Fibroblast of skin of right biceps (primary cell): ENCODE measurements at regions not wholly inside any gene's neighbourhood (a gene's known extent, or its start where the extent isn't known, plus 50 kb on each side); places are given as distances from the start of the nearest gene placed in this dataset.

Source experiments
- DNase-seq: peaks from one replicate; pipeline ENCODE4 v3.0.0-alpha.2; 2013

GRCh38 chr18:45231617-45232016, 383.7 kb upstream of the SLC14A2 start:
- DNase-seq = peak; percentile 81

GRCh38 chr18:45232061-45232460, 383.2 kb upstream of the SLC14A2 start:
- DNase-seq = no peak

- DNase-seq = no peak
Measured at GRCh38 chr18:45236676-45237075, 378.6 kb upstream of the SLC14A2 start.

GRCh38 chr18:45237343-45238098, 377.8 kb upstream of the SLC14A2 start:
- DNase-seq = no peak

- no peak for DNase-seq
Measured at GRCh38 chr18:45241271-45241670, 374.0 kb upstream of the SLC14A2 start.

- DNase-seq = no peak
Measured at GRCh38 chr18:45241982-45242565, 373.2 kb upstream of the SLC14A2 start.

- DNase-seq = peak; percentile 42
Measured at GRCh38 chr18:45243340-45244110, 371.8 kb upstream of the SLC14A2 start.

GRCh38 chr18:45245091-45245511, 370.2 kb upstream of the SLC14A2 start:
- peak; percentile 79 for DNase-seq

GRCh38 chr18:45248240-45248903, 366.9 kb upstream of the SLC14A2 start:
- DNase-seq = peak; percentile 93

GRCh38 chr18:45249246-45249661, 366.0 kb upstream of the SLC14A2 start:
- DNase-seq = peak; percentile 55

GRCh38 chr18:45250479-45250878, 364.8 kb upstream of the SLC14A2 start:
- DNase-seq = no peak

- DNase-seq = peak; percentile 32
Measured at GRCh38 chr18:45251236-45251635, 364.0 kb upstream of the SLC14A2 start.

- no peak for DNase-seq
Measured at GRCh38 chr18:45252474-45252873, 362.8 kb upstream of the SLC14A2 start.

- no peak for DNase-seq
Measured at GRCh38 chr18:45253056-45253565, 362.2 kb upstream of the SLC14A2 start.

GRCh38 chr18:45253973-45254708, 361.1 kb upstream of the SLC14A2 start:
- DNase-seq = no peak

GRCh38 chr18:45254709-45255082, 360.6 kb upstream of the SLC14A2 start:
- DNase-seq = no peak

GRCh38 chr18:45255197-45255890, 359.9 kb upstream of the SLC14A2 start:
- DNase-seq = peak; percentile 95

- no peak for DNase-seq
Measured at GRCh38 chr18:45260125-45260524, 355.2 kb upstream of the SLC14A2 start.

- DNase-seq = no peak
Measured at GRCh38 chr18:45266023-45266422, 349.3 kb upstream of the SLC14A2 start.

- no peak for DNase-seq
Measured at GRCh38 chr18:45267622-45268021, 347.7 kb upstream of the SLC14A2 start.

GRCh38 chr18:45268583-45268982, 346.7 kb upstream of the SLC14A2 start:
- DNase-seq = no peak

- peak; percentile 23 for DNase-seq
Measured at GRCh38 chr18:45270289-45270771, 344.9 kb upstream of the SLC14A2 start.
